ENCODE measurements at regions not wholly inside any gene's neighbourhood (a gene's known extent, or its start where the extent isn't known, plus 50 kb on each side); places are given as distances from the start of the nearest gene placed in this dataset.

GRCh38 chr5:66507106-66507505, 89.1 kb upstream of the MAST4 start:
- TF ChIP-seq MAX (IDR thresholded peaks at IDR 0.05; ENCODE audit: low read depth, low read length): no peak
- TF ChIP-seq POLR2A (IDR thresholded peaks at IDR 0.05; ENCODE audit: extremely low read depth, insufficient read length): no peak
- no peak for TF ChIP-seq CTCF (IDR thresholded peaks at IDR 0.05; ENCODE audit: low read depth, low read length)
- no peak overlapping the region for H3K4me3 ChIP-seq (ENCODE audit: low read depth, low read length)
- DNase-seq (ENCODE audit: low read depth): no peak

GRCh38 chr5:66511491-66511890, 84.7 kb upstream of the MAST4 start:
- no peak overlapping the region for H3K4me3 ChIP-seq (ENCODE audit: low read depth, low read length)
- no peak for DNase-seq (ENCODE audit: low read depth)
- no peak for TF ChIP-seq POLR2A (IDR thresholded peaks at IDR 0.05; ENCODE audit: extremely low read depth, insufficient read length)
- no peak for TF ChIP-seq CTCF (IDR thresholded peaks at IDR 0.05; ENCODE audit: low read depth, low read length)
- TF ChIP-seq MYC (IDR thresholded peaks at IDR 0.05; ENCODE audit: low read depth, low read length): no peak
- no peak for TF ChIP-seq MAX (IDR thresholded peaks at IDR 0.05; ENCODE audit: low read depth, low read length)

- DNase-seq (ENCODE audit: low read depth): no peak
- no peak for TF ChIP-seq POLR2A (IDR thresholded peaks at IDR 0.05; ENCODE audit: extremely low read depth, insufficient read length)
- TF ChIP-seq CTCF (IDR thresholded peaks at IDR 0.05; ENCODE audit: low read depth, low read length): no peak
- TF ChIP-seq MAX (IDR thresholded peaks at IDR 0.05; ENCODE audit: low read depth, low read length): no peak
- no peak for TF ChIP-seq MYC (IDR thresholded peaks at IDR 0.05; ENCODE audit: low read depth, low read length)
- H3K4me3 ChIP-seq (ENCODE audit: low read depth, low read length): no peak overlapping the region
Measured at GRCh38 chr5:66513130-66513529, 83.1 kb upstream of the MAST4 start.

- H3K4me3 ChIP-seq (ENCODE audit: low read depth, low read length): no peak overlapping the region
- no peak for TF ChIP-seq MYC (IDR thresholded peaks at IDR 0.05; ENCODE audit: low read depth, low read length)
- TF ChIP-seq CTCF (IDR thresholded peaks at IDR 0.05; ENCODE audit: low read depth, low read length): no peak
- no peak for TF ChIP-seq POLR2A (IDR thresholded peaks at IDR 0.05; ENCODE audit: extremely low read depth, insufficient read length)
- TF ChIP-seq MAX (IDR thresholded peaks at IDR 0.05; ENCODE audit: low read depth, low read length): no peak
- DNase-seq (ENCODE audit: low read depth): no peak
Measured at GRCh38 chr5:66515209-66515608, 81.0 kb upstream of the MAST4 start.

- no peak for DNase-seq (ENCODE audit: low read depth)
- TF ChIP-seq MYC (IDR thresholded peaks at IDR 0.05; ENCODE audit: low read depth, low read length) (no peak), MAX (IDR thresholded peaks at IDR 0.05; ENCODE audit: low read depth, low read length) (no peak), CTCF (IDR thresholded peaks at IDR 0.05; ENCODE audit: low read depth, low read length) (no peak), POLR2A (IDR thresholded peaks at IDR 0.05; ENCODE audit: extremely low read depth, insufficient read length) (no peak)
- no peak overlapping the region for H3K4me3 ChIP-seq (ENCODE audit: low read depth, low read length)
Measured at GRCh38 chr5:66516550-66516949, 79.6 kb upstream of the MAST4 start.

GRCh38 chr5:66517351-66517750, 78.8 kb upstream of the MAST4 start:
- no peak for DNase-seq (ENCODE audit: low read depth)
- no peak for TF ChIP-seq MYC (IDR thresholded peaks at IDR 0.05; ENCODE audit: low read depth, low read length)
- H3K4me3 ChIP-seq (ENCODE audit: low read depth, low read length): no peak overlapping the region

All from NB4 (cell line).